Neural progenitor cell (in vitro differentiated cells): ENCODE measurements at regions not wholly inside any gene's neighbourhood (a gene's known extent, or its start where the extent isn't known, plus 50 kb on each side); places are given as distances from the start of the nearest gene placed in this dataset.

Source experiments
- EZH2 ChIP-seq: fragments of 200-600 bp; sonication (generic); IDR thresholded peaks from 2 replicates; pipeline ENCODE4 v1.6.1; 2017; ENCODE audit warnings: antibody characterized with exemption, mild to moderate bottlenecking, moderate library complexity
- EZH2phosphoT487 ChIP-seq: fragments of 200-600 bp; sonication (generic); IDR thresholded peaks from 2 replicates; pipeline ENCODE4 v1.6.1; 2017; ENCODE audit warnings: antibody characterized with exemption
- TF ChIP-seq, protein P1 (sequence below): fragments of 200-600 bp; sonication (generic); IDR thresholded peaks from 2 replicates; pipeline ENCODE4 v1.5.1; 2017; ENCODE audit warnings: antibody characterized with exemption, mild to moderate bottlenecking

- TF ChIP-seq, protein P1, sequence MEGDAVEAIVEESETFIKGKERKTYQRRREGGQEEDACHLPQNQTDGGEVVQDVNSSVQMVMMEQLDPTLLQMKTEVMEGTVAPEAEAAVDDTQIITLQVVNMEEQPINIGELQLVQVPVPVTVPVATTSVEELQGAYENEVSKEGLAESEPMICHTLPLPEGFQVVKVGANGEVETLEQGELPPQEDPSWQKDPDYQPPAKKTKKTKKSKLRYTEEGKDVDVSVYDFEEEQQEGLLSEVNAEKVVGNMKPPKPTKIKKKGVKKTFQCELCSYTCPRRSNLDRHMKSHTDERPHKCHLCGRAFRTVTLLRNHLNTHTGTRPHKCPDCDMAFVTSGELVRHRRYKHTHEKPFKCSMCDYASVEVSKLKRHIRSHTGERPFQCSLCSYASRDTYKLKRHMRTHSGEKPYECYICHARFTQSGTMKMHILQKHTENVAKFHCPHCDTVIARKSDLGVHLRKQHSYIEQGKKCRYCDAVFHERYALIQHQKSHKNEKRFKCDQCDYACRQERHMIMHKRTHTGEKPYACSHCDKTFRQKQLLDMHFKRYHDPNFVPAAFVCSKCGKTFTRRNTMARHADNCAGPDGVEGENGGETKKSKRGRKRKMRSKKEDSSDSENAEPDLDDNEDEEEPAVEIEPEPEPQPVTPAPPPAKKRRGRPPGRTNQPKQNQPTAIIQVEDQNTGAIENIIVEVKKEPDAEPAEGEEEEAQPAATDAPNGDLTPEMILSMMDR = no peak
- TF ChIP-seq EZH2phosphoT487 = no peak
- no peak for TF ChIP-seq EZH2
These were observed 184.1 kb upstream of the LNX1 start for GRCh38 chr4:53775381-53775780.
